ENCODE measurements at regions not wholly inside any gene's neighbourhood (a gene's known extent, or its start where the extent isn't known, plus 50 kb on each side); places are given as distances from the start of the nearest gene placed in this dataset.

DNA sequence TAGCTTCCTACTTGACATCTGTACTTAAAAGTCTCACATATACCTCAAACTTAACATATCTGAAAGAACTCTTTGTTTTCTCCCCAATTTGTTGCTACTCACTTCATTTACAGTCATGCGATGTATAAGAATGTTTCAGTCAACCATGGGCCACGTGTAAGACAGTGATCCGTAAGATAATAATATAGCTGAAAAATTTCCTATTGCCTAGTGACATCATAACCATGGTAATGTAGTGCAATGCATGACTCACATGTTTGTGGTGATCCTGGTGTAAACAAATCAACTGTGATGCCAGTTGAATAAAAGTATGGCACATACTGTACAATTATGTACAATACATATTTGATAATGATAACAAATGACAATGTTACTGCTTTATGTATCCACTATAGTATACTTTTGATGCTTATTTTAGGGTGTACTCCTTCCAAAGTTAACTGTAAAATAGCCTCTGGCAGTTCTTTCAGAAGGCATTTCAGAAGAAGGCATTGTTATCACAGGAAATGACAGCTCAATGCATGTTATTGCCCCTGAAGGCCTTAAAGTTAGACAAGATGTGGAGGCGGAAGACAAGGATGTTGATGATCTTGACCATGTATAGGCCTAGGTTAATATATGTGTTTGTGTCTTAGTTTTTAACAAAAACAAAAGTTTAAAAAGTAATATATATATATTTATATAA is 579.0 kb downstream of the EPHA7 start:
- no peak for TF ChIP-seq POLR2A (IDR thresholded peaks at IDR 0.05)
- TF ChIP-seq, protein P1, sequence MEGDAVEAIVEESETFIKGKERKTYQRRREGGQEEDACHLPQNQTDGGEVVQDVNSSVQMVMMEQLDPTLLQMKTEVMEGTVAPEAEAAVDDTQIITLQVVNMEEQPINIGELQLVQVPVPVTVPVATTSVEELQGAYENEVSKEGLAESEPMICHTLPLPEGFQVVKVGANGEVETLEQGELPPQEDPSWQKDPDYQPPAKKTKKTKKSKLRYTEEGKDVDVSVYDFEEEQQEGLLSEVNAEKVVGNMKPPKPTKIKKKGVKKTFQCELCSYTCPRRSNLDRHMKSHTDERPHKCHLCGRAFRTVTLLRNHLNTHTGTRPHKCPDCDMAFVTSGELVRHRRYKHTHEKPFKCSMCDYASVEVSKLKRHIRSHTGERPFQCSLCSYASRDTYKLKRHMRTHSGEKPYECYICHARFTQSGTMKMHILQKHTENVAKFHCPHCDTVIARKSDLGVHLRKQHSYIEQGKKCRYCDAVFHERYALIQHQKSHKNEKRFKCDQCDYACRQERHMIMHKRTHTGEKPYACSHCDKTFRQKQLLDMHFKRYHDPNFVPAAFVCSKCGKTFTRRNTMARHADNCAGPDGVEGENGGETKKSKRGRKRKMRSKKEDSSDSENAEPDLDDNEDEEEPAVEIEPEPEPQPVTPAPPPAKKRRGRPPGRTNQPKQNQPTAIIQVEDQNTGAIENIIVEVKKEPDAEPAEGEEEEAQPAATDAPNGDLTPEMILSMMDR (IDR thresholded peaks at IDR 0.05): no peak
- TF ChIP-seq POLR2AphosphoS5 (IDR thresholded peaks at IDR 0.05; ENCODE audit: insufficient read depth in 1 of 2, low read depth in 1 of 2): no peak
